ENCODE measurements at regions not wholly inside any gene's neighbourhood (a gene's known extent, or its start where the extent isn't known, plus 50 kb on each side); places are given as distances from the start of the nearest gene placed in this dataset.

- no peak for DNase-seq
- Histone ChIP-seq H3K36me3 (ENCODE audit: low read depth) (no peaks in the 10 kb centered on the region), H3K9me3 (peaks cover 6% of the 10 kb centered on the region), H3K4me1 (ENCODE audit: low read depth) (no peaks in the 10 kb centered on the region), H3K4me3 (no peak overlapping the region)
- intact Hi-C loops (cut with DNase I, micrococcal nuclease) = no loop called here
- TF ChIP-seq CTCF (IDR thresholded peaks at IDR 0.05) = no peak
- no peak for ATAC-seq
Observed at GRCh38 chr3:150074697-150075416, 104.2 kb upstream of the PFN2 start.

GRCh38 chr3:150074277-150074676 lies 103.6 kb upstream of the PFN2 start:
- Histone ChIP-seq H3K4me1 (ENCODE audit: low read depth) (no peaks in the 10 kb centered on the region), H3K9me3 (peaks cover 6% of the 10 kb centered on the region), H3K36me3 (ENCODE audit: low read depth) (no peaks in the 10 kb centered on the region), H3K4me3 (no peak overlapping the region)
- no peak for TF ChIP-seq CTCF (IDR thresholded peaks at IDR 0.05)
- ATAC-seq (no peak), DNase-seq (no peak)
- intact Hi-C loops (cut with DNase I, micrococcal nuclease) = no loop called here

DNA sequence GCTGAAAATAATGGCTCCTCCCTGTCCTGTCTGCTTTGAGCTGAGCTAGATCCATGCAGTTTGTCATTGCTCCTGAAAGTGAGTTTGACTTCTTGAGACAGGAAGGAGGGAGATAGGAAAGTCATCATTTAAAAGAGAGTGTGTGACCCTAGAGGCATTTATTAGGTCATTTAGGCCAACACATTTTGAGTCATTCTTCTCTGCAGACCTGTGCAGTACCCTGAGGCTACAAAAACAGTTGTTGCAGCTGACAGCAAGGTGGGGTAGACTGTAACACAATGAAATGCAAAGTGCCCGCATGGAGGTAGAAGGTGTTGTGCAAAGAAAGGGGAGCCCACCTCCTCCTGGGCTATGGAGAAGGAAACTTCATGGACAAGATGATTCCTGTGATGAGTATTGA lies 102.8 kb upstream of the PFN2 start:
- no peak for TF ChIP-seq CTCF (IDR thresholded peaks at IDR 0.05)
- H3K4me3 ChIP-seq = no peak overlapping the region
- H3K4me1 ChIP-seq (ENCODE audit: low read depth) = no peaks in the 10 kb centered on the region
- ATAC-seq (no peak), DNase-seq (no peak)
- no peaks in the 10 kb centered on the region for H3K36me3 ChIP-seq (ENCODE audit: low read depth)
- intact Hi-C loops (cut with DNase I, micrococcal nuclease) = no loop called here
- H3K9me3 ChIP-seq = peaks cover 6% of the 10 kb centered on the region

- no peak for ATAC-seq
- H3K4me3 ChIP-seq = no peak overlapping the region
- no peaks in the 10 kb centered on the region for H3K4me1 ChIP-seq (ENCODE audit: low read depth)
- DNase-seq = no peak
- no peak for TF ChIP-seq CTCF (IDR thresholded peaks at IDR 0.05)
- intact Hi-C loops (cut with DNase I, micrococcal nuclease) = no loop called here
- peaks cover 6% of the 10 kb centered on the region for H3K9me3 ChIP-seq
- no peaks in the 10 kb centered on the region for H3K36me3 ChIP-seq (ENCODE audit: low read depth)
Observed at GRCh38 chr3:150073031-150073430, 102.3 kb upstream of the PFN2 start.

DNA sequence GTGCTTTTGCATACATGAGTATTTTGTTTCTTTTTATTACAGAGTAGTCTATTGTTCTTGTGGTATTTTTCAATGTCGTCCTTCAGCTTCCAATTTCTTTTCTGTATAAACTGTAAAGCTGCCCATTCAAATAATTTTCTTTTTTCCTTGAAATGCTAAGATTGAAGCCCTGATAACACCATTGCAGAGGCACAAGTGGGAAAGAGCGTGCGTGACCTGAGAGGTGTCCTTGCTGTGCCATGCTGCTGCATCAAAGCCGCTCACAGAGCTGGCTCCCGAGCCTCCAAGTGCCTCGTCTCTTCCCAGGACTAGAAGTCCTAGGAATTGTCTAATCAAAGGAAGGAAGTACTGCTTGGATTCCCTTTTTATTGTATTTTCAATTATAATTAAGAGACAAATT lies 101.9 kb upstream of the PFN2 start:
- ATAC-seq (no peak), DNase-seq (no peak)
- intact Hi-C loops (cut with DNase I, micrococcal nuclease) = no loop called here
- no peaks in the 10 kb centered on the region for H3K36me3 ChIP-seq (ENCODE audit: low read depth)
- no peak overlapping the region for H3K4me3 ChIP-seq
- H3K9me3 ChIP-seq = peaks cover 6% of the 10 kb centered on the region
- TF ChIP-seq CTCF (IDR thresholded peaks at IDR 0.05) = no peak
- H3K4me1 ChIP-seq (ENCODE audit: low read depth) = no peaks in the 10 kb centered on the region

DNA sequence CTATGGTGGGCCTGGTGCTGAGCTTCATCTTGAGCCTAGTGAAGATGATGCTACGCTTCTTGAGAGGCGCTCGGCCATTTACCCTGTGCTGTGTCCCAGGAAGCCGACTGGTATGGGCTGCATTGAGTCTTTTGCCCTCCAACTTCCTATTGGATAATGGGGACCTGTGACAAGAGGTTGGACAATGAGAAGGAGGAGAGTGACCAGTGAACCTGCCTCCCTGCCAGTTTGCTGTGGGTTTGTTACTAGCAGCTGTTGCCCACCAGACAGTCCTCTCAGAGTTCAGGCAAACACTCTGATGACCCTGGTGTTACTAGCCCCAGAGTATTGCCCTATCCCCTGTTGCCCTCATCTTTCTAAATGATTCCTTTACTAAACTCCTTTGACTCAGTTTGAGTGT lies 99.6 kb upstream of the PFN2 start:
- no peak for DNase-seq
- Histone ChIP-seq H3K4me1 (ENCODE audit: low read depth) (no peaks in the 10 kb centered on the region), H3K36me3 (ENCODE audit: low read depth) (no peaks in the 10 kb centered on the region), H3K9me3 (no peaks in the 10 kb centered on the region), H3K4me3 (no peak overlapping the region)
- no peak for TF ChIP-seq CTCF (IDR thresholded peaks at IDR 0.05)
- no peak for ATAC-seq
- intact Hi-C loops (cut with DNase I, micrococcal nuclease) = no loop called here
